Limb (tissue), 2 donors: ENCODE measurements at regions not wholly inside any gene's neighbourhood (a gene's known extent, or its start where the extent isn't known, plus 50 kb on each side); places are given as distances from the start of the nearest gene placed in this dataset.
A peak's percentile ranks its signal among the peaks of the same experiment; 100 is the strongest.

Experiments
- DNase-seq, 2 donors: peaks; one replicate each; pipeline ENCODE4 v3.0.0-alpha.2; 2016; ENCODE audit errors: extremely low spot score in 2 of 2

GRCh38 chr22:48979482-48979881, 848.2 kb downstream of the BRD1 start:
- no peak for DNase-seq

DNA sequence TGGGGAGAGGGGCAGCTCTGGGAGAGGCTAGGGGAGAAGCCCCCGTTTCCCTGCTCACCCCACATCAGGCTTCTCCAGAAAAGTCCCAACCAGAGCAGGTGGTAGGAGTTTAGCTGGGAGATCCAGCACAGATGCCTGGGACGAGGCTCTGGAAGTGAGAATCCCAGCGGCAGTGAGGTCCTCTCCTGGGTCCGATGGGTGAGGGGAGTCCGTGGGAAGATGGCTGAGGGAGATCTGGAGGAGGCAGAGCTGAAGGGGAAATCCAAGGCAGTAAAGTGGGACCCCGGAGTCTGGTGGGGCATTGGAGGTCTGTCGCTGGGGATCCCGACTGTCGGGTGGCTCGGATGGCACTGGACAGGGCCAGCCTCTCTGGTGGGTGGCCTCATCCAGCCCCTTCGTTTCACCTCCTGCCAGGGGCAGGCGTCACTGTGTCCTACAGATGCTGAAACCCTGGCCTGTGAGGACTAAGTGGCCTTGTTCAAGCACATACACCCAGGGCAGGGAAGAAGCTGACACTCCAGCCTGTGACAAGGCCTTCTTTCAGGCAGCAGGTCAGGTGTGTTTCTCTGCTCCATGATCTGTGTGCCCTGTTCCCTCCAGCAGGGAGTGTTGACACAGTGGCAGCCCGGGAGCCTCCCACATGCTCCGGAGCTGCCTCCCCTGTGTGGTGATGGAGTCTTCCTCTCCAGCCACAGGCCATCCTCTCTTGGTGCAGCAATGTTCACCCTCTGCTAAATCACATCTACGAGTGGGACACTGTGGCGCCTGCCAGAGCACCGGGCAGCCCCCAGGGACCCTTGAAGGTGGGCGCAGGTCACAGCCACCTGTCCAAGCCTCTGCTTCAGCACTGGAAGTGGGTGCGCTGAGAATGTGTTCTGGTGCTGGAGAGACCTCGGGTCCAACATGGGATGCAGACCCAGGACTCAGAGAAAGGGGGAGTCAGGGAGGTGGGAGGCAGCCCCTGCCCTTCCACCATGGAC, 850.8 kb downstream of the BRD1 start:
- DNase-seq = no peak

GRCh38 chr22:48975886-48976285, 851.8 kb downstream of the BRD1 start:
- peak in 1 of 2 donors; percentile 24 for DNase-seq

GRCh38 chr22:48975316-48975741, 852.3 kb downstream of the BRD1 start:
- no peak for DNase-seq

DNA sequence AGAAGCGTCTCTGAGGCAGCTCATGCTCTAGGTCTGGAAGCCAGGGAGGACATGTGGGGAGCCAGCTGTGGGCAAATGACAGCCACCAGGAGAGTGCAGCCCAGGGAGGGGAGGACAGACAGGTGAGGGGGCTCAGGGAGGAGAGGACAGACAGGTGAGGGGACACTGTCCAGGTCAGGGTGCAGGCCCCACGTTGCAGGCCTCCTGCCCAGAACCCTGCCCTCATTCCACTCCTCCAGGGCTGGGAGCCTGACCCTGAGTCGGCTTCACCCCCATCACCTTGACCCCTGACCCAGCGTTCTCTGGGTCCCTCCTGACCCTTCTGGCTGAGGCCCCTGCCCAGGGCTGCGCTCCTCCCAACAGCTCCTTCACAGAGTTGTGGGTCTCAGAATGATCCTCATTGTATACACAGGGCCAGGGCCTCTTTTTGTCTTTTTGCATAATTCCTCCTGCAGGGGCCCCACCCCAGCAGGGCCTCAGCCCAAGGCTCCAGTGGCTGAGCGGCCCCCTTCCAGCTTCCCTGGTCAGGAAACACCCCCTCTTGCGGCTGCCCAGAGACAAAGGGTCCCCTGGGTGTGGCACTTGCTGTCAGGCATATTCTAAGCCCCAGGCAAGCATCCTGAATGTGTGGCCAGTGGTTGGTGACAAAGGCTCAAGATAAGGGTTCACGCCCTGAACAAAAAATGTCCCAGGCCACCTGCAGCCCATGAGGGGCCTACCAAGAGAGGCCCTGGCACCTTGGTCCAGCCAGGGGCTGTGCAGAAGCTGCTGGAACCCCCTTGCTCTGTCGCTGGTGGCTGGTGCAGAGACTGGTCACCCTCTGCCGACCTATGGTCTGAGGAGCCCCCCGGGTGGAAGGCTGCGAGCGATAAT, 853.0 kb downstream of the BRD1 start:
- no peak for DNase-seq

DNA sequence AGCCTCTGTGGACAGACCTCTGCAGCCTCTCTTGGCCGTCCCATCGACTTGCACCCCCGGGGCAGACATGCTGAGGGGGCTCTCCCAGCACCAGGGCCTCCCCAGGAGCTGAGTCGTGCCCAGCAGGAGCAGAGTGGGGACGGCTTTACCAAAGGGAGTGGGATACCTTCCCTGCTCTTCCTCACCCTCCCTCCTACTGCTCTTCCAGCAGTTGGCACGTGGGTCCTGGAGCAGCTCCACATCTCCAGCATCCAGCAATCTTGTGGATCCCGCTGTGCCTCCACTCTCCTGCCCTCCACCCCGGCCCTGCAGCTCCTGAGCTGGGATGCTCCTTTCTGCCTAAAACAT, 854.0 kb downstream of the BRD1 start:
- no peak for DNase-seq

- DNase-seq = no peak
Observed at GRCh38 chr22:48972979-48973693, 854.5 kb downstream of the BRD1 start.

DNA sequence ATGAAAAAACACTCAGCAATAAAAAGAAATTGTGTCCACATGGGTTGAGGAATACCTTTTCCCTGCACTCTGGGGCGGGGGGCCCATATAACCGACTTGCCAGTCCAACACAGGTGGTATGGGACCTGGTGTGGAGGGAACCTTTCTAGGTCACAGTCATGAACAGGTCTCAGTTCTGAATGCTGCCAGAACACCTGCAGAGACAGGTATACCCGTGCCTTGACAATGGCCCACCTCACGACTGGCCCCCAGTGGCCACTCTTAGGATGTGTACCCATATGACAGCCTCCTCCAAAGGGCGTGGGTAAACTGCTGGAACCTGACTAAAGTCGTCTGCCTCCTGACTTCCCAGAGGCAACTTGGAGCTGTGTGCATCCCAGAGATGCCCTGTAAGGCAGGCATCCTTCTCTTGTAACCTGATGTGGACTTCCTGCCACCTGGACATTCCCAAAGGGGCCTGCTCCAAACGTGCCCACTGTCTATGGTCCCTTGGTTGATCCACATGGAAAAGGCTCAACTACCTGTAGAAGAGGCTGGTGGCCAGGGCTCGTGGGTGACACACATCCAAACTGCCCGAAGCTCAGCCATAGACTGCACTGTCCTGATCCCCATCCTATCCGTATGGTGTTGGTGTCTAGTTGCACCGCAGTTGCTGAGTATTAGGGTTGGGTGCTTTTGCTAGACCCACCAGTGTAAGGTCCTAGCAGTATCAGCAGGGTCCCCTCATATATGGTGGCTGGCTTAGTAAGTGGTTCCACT, 859.3 kb downstream of the BRD1 start:
- DNase-seq = no peak

DNA sequence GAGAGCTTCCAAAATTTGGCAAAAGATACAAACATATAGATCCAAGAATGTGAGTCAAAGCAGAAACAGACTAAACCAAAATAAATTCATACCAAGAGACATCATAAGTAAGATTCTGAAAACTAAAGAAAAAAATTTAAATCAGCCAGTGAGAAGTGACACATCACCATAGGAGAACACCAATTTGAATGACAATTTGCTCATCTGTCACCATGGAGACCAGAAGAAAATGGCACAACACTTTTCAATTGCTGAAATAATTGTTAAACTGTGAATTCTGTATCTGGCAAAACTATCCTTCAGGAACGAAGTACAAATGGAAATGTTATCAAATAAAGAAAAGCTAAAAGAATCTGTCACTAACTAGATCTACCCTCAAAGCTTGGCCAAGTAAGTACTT, 864.3 kb downstream of the BRD1 start:
- no peak for DNase-seq

DNA sequence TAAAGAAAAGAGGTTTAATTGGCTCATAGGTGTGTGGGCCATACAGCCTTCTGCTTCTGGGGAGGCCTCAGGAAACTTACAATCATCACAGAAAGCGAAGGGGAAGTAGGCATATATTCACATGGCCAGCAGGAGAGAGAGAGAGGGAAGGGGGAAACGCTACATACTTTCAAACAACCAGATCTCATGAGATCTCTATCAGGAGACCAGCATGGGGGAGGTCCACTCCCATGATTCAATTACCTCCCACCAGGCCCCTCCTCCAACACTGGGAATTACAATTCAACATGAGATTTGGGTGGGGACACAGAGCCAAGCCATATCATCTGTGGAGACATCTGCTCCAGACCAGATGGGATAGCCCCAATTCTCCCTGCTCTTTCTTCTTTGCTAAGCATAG, 866.0 kb downstream of the BRD1 start:
- no peak for DNase-seq

DNA sequence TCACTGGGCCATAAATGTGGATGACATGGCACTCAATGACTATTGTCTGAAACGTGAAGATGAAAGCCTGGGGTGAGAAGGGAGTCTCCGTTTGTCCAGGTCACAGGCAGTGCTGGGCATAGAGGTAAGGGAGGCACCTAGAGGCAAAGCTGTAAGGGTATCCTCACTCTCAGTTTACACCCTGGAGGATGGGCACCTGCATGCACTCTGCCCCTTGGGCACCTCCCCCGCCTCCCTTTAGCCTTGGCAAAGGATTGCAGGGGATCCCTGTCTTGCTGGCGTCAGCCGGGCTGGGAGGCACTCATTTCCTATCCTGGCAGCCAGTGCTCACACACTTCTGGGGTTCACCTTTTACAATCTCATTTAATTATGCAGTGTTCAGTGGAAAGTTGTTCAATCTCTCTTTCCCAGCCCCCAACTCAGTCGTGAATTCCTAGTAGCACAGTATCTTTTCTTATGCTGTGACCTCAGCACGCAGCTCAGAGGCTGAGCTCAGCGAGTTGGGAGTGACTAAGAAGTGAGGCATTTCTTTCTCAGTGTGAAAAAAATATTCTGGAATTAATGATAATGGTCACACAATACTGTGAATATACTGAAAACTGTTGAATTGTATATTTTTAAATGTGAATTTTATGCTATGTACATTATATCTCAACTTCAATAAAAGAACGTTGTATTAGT, 866.6 kb downstream of the BRD1 start:
- DNase-seq = no peak

DNA sequence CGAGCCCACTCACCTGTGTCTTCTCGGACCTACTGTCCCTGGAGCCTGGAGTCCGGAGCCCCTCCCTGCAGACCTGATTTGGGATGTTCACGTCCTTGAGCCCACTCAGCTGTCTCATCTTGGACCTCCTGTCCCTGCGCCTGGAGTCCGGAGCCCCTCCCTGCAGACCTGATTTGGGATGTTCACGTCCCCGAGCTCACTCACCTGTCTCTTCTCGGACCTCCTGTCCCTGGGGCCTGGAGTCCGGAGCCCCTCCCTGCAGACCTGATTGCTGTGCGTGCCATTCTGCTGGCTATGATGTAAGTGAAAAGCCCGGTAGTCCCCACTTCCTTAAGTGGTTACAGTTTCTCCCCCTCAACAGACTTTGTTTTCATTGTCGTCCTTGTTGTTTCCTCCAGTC, 867.1 kb downstream of the BRD1 start:
- no peak for DNase-seq

- DNase-seq = no peak
Observed at GRCh38 chr22:48959496-48959895, 868.2 kb downstream of the BRD1 start.

DNA sequence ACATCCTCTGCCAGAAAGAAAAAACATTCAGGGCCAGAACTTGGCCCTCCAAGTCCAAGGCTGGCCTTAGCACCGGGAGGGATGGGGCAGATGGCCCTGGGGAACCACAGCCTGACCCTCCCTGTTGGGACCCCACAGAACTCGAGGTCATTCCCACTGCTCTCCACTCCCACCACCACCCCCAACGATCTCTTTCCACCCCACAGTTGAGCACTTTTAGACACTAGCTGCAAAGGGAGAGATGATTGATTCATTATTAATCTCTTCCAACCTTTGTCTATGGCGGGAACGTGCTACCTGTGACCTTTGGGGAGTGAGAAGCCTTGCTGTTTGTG, 869.7 kb downstream of the BRD1 start:
- no peak for DNase-seq

DNA sequence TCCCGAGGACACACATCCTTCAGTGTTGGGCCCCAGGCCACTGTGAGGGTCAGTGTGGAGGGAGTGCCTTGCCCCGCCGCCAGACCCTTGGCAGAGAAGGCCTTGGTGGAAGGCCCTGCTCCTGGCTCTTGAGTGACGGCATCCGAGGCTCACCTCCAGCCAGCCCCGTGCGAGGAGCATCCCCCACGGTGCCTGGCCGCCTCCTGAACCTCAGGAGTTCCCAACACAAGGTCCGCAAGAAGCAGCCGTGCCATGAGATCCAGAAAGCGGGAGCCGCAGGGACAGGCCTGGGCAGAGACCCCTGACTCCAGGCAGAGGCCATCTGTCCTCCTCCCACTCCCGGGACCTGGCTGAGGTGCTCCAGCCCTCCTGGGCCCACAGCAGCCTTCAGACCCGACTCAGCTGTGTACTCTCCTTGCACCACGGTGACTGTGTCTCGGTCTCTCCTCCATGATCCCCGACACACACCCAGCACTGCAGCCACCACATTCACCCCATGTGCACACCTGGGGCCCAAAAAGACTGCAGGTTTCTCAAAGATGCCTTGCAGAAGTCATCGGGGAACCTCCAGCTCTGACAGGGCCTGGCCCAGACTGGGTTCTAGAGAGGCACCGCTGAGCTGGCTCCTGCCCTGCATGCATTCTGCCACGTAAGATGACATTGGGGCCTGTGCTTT, 870.2 kb downstream of the BRD1 start:
- peak in 1 of 2 donors; percentile 15 for DNase-seq

DNA sequence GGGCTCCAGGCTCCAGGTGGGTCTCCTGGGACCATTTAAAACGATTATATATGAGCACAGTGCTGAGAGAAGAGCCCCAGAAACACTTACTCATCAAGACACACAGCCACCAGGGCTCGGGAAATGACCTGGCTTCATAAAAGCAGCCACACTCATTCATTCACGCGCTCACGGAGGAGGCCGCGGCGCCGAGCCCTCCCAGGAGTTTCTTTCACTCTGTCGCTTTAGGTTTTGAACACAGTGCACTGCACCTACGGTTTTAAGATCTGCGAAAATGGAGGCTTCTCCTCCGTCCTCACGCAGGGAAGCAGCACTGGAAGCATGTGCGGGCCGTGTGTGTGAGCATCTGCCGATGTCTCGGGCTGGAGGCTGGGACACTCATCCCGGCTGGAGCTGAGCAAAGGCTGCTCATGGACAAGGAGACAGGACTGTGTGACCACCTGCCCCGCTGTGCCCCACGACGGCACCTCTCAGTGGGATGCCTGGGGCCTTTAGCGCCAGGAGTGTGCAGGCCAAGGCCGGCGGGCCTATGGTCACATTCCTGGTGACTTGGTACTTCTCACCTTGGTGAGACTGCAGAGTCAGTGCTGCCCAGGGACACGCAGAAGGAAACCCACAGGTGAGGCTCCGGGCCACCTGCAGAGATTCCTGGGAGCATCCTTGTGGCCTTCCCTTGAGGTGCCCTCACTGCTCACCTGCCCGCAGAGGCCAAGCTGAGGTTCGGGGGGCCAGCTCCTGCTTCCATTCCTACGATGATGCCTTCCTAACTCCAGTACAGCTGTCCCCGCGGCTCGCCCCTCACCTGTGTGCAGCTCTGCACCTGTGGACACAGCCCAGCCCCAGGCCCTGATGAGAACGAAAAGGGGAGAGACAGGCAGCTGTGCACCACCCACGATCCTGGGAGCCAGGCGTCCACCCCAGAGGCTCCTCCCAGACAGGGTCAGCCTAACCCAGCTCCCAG, 872.0 kb downstream of the BRD1 start:
- DNase-seq = peak in 1 of 2 donors; percentile 34

- peak; percentile 48 to 57 for DNase-seq
Observed at GRCh38 chr22:48954781-48955311, 872.8 kb downstream of the BRD1 start.

- no peak for DNase-seq
Observed at GRCh38 chr22:48953830-48954229, 873.8 kb downstream of the BRD1 start.
